GM18873 (cell line): ENCODE measurements at regions not wholly inside any gene's neighbourhood (a gene's known extent, or its start where the extent isn't known, plus 50 kb on each side); places are given as distances from the start of the nearest gene placed in this dataset.

Experiments
- ATAC-seq: cut with Tn5 transposase; IDR thresholded peaks from one replicate; pipeline ENCODE4 v1.9.1; 2021; ENCODE audit warnings: mild to moderate bottlenecking, moderate library complexity, moderate number of reproducible peaks; ENCODE audit not compliant: unreplicated experiment, low FRiP score

GRCh38 chr2:65813631-65814173 lies 381.3 kb upstream of the SPRED2 start:
- no peak for ATAC-seq

DNA sequence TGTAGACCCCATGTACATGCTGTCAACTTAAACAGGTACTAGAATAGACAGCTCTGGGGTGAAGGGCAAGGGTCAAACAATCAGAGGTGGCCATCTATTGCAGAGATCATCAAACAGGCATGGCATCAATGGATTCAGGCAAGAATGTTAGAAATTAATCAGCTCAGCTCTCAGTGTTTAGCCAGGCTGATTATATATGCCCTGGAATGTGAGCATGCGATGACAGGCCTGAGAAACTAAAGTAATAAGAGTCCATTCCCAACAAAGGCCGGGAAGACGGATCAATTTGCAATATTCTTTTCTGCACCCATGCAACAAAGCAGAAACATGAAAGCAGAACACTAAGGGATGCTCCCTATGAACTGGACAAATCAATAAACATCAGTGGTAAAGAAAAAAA lies 380.5 kb upstream of the SPRED2 start:
- no peak for ATAC-seq

DNA sequence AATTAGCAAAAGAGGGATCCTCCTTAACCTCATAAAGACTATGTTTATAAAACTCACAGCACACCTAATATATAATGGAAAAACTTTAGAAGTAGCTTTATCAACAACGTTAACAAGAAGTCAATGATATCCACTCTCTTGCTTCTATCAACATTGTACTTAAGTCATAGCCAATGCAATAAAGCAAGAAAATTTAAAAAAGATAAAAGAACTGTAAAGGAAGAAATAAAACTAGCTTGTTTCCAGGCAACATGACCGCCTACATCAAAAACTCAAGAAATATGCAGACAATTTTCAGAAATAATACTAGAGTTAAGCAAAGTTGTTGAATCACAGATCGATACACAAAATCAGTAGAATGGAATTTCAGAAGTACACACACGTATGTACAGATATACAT lies 375.5 kb upstream of the SPRED2 start:
- no peak for ATAC-seq

DNA sequence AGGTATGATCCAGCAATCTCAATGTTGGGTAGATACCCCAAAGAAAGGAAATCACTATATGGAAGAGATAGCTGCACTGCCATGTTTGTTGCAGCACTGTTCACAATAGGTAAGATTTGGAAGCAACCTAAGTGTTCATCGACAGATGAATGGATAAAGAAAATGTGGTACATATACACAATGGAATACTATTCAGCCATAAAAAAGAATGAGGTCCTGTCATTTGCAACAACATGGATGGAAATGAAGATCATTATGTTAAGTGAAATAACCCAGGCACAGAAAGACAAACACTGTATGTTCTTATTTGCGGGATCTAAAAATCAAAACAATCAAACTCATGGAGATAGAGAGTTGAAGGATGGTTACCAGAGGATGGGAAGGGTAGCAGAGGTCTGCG lies 372.4 kb upstream of the SPRED2 start:
- no peak for ATAC-seq

DNA sequence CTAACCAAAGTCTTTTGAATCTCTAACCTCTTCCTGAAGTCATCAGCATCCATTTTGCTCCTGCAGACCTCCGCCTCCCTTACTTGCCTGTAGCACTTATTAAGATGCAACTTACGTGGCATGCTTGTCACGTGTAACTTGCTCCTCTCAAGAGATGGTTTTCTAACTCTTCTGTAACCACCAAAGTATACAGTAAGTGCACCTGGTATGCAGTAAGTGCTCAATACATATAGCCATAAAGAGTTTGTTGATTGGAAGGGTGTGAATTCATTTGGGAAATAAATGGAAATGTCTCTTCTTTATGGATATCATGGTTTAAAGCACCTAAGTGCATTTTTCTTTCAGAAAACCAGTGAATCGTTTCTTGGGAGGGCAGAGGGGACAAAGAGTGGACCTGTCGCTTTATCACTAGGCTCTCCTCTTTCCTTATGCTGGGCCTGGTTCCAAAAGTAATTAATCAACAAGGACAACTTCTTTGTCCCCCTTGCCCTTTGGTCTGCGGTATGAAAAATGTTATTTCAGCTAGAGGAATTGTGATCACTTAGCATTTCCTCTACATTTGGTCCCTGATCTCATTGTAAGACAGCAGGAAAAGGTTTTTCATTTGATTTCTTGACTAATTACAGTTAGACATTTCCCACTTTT lies 370.0 kb upstream of the SPRED2 start:
- no peak for ATAC-seq

DNA sequence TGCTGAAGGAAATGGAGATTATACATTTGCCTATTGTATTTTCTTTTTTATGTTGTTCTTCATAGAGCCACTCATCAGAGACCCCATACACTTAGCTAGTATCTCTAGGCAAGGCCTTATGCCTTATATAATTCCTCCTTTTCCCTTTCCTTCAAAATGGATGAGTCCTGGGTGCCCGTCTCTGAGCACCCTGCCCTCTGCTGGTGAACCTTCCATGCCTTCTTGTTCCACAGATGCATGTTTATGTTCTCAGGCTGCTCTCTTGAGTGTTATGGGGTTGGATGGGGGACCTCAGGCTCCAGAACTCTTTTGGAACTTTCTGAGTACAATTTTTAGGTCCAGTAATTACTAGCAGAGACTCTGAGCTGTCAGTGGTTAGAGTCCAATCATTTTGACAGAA lies 368.6 kb upstream of the SPRED2 start:
- ATAC-seq, result no peak

DNA sequence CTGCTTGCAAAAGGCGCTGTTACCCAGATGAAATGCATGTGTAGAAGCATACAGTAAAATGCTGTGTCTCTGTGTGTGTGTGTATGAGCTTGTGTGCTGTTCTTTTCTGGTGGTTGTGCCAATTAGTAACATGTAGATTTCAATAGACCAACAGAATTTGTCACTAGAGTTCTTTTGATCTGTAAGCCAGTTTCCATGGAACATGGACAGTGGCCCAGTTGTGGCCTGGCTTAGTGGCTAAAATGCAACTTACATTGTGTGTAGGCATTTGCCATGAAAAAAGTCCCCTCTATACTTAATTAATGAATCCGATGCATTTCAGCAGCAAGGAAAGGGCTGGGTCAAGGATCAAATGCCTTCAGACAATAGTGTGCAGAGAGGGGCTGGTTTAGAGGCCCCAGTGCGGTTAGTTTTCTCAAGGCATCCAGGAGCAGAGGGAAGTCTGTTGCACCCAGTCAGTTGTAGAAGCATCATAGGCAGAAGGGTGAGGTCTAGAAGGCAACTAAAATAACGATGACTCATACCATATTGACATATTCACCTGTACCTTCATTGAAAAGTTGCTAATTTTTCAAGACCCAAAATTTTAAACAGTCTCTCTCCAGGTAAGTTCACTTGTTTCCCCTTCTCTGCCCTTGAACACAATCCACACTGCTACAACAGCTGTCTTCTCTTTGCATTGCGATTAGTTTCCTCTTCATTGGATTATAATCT lies 366.9 kb upstream of the SPRED2 start:
- no peak for ATAC-seq

GRCh38 chr2:65798641-65799040 lies 366.2 kb upstream of the SPRED2 start:
- ATAC-seq, result no peak

DNA sequence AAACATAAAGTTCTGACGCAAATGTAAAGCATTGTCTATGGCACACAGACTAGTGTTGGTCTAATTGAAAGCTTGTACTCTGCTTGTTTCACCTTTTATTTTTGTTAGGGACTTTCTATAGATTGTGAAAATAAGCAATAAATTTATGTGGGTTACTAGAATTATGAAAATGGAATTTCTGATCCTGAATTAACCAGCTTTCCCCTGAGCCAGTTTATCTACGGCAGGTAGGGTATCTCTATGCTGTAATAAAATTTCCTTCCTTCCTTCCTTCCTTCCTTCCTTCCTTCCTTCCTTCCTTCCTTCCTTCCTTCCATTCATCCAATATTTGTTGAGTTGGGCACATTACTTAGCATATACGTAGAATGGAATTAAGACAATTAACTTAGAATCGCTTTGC lies 362.6 kb upstream of the SPRED2 start:
- ATAC-seq, result no peak

GRCh38 chr2:65791404-65791975 lies 359.1 kb upstream of the SPRED2 start:
- ATAC-seq, result no peak

DNA sequence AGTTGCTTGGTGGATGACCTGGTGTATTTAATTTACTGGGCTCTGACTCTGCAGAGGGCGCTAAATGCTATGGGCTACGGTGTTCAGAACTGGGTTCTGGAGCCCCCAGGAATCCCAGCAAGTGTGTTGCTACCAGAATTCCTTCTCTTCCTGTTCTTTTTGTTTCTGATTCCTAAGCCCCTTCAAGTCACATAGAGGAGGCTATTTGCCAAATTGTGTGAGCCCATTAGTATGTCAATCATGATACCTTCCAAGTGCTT lies 358.2 kb upstream of the SPRED2 start:
- ATAC-seq, result no peak

DNA sequence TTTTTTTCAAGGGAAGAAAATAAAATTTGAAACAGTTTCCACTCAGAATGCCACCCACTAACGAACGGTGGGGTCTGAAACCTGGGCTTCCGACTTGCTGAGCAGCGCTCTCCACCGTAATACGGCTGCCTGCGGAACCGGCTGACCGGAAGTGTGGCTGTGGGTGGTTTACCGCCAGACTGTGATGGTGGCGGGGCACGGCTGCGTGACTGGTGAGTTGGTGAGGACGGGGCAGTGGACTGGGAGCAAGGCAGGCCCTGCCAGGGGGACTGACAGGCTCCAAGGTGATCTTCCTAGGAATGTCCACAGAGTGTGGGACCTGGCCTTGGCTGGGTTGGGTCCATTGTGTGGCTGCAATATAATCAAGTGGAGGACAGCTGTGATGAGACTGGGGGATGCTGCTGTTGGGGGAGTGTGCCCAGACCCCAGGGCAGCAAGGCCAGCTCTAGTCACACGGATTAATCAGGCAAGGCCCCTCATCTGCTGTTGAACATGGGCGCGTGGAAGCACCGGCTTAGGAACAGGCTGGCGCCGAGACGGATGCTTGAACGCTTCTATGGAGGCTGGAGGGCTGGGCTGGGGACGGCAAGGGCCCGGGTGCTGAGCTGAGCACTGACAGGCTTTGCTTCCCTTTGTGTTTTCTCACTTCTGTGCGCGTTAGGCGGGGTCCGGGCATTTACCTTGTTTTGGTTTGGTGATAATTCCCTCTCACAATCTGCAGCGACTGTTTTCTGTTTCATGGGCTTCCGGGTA lies 357.7 kb upstream of the SPRED2 start:
- ATAC-seq, result no peak

GRCh38 chr2:65788556-65788955 lies 356.2 kb upstream of the SPRED2 start:
- ATAC-seq, result no peak

GRCh38 chr2:65786765-65787164 lies 354.4 kb upstream of the SPRED2 start:
- ATAC-seq, result no peak

DNA sequence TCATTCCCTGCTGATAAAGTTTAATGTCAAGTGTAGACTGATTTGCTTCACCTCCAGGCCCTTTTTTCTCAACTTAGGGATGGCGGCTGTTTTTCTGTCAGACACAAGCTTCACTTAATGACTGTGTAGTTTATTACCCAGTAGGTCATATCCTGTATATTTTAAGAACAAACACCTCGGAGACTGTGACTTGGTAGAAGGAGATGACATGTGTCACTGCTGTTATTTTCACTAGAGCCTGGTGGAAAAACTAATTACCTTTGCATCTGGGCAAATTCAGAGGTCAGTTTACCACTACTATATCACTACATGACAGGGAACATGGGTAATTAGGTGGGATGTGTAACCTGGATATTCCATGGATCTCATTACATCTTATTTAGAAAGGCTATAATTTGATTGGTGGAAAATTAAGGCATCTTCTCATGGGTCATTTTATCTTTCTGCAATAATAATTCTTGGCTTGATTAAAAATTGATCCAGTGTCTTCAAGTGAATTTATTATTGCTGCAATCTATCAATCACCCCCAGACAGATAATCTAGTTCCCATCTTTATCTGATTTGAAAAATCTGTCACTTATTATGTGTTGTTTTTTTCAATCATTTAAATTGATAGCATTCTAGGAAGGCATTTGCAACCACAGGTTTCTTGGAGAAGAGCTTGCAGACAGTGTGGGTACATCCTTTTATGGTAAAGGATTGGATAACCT lies 353.8 kb upstream of the SPRED2 start:
- no peak for ATAC-seq

DNA sequence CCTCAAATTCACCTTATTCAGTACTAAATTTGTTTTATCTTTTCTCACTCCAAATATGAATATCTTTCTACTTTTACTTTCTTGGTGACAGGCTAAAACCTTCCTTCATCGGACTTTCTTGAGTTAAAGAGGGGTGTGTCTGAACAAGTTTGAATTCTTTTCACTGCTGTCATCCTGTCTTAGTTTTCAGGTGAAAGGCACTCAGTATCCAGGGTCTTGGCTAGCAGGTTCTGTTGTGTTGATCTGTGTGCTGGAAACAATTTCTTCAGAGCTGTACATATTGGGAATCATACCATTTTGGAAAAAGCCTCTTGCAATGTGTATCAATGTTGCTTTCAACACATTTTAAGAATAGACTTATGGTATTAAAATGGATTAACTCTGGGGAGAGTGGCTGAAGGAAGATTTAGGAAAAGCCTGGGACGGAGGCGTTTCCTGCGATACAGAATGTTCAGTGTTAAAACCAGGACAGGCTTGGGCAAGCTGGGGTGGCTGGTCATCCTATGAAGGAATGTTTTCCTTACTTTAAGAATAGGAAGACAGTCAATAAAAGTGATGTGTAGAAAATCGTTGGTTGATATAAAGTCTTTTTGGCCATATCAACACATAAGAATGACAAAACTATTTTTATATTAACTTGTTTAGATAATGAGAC lies 350.7 kb upstream of the SPRED2 start:
- no peak for ATAC-seq

- ATAC-seq, result no peak
Measured at GRCh38 chr2:65782186-65782585, 349.8 kb upstream of the SPRED2 start.

- ATAC-seq, result no peak
Measured at GRCh38 chr2:65781756-65782155, 349.4 kb upstream of the SPRED2 start.

GRCh38 chr2:65779021-65779420 lies 346.6 kb upstream of the SPRED2 start:
- ATAC-seq, result no peak

GRCh38 chr2:65778137-65778536 lies 345.7 kb upstream of the SPRED2 start:
- ATAC-seq, result no peak
